ENCODE measurements at regions not wholly inside any gene's neighbourhood (a gene's known extent, or its start where the extent isn't known, plus 50 kb on each side); places are given as distances from the start of the nearest gene placed in this dataset.

DNA sequence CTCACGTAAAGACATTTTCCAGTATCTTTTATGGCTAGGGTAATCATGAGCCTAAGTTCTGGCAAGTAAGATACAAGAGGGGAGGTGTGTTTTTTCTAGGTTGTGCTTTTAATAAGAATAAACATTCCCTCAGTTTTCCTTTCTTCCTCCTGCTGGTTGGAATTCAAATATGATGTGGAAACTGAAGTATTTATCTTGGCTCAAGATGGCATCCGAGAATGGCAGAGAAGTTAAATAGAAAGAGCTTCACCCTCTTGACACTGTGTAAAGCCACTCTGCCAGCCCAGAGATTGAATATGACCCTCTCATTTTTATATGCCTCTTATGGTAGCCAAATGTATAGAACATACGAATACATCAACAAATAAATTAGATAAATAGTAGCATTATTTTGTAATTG lies 438.4 kb downstream of the ISL1 start:
- Histone ChIP-seq H3K4me1 (ENCODE audit: control insufficient read depth, extremely low read depth, insufficient read depth, low read length) (no peaks in the 10 kb centered on the region), H3K4me3 (replicated peaks in 1 of 4; ENCODE audit: control extremely low read depth in 1 of 4, insufficient read depth in 1 of 4, low read depth in 3 of 4, low read length in 4 of 4) (no peak overlapping the region), H2AFZ (ENCODE audit: low read length) (no peak overlapping the region), H3K9ac (ENCODE audit: insufficient read depth, low read length) (no peak overlapping the region), H3K36me3 (ENCODE audit: control insufficient read depth, insufficient read depth, low read length) (no peaks in the 10 kb centered on the region), H3K27ac (ENCODE audit: insufficient read depth, low read length) (no peak overlapping the region), H3K9me3 (ENCODE audit: control insufficient read depth, insufficient read depth, low read depth, low read length) (no peaks in the 10 kb centered on the region), H3K4me2 (ENCODE audit: extremely low read depth, insufficient read depth, low read length) (no peak overlapping the region), H3K79me2 (ENCODE audit: control insufficient read depth, insufficient read depth, low read length) (no peaks in the 10 kb centered on the region), H3K27me3 (ENCODE audit: control insufficient read depth, insufficient read depth, low read length) (no peaks in the 10 kb centered on the region), H4K20me1 (ENCODE audit: control insufficient read depth, extremely low read depth, insufficient read depth, low read length) (no peaks in the 10 kb centered on the region)
- TF ChIP-seq EZH2 (IDR thresholded peaks at IDR 0.05; ENCODE audit: low read length, missing control alignments): no peak
- TF ChIP-seq, protein P1, sequence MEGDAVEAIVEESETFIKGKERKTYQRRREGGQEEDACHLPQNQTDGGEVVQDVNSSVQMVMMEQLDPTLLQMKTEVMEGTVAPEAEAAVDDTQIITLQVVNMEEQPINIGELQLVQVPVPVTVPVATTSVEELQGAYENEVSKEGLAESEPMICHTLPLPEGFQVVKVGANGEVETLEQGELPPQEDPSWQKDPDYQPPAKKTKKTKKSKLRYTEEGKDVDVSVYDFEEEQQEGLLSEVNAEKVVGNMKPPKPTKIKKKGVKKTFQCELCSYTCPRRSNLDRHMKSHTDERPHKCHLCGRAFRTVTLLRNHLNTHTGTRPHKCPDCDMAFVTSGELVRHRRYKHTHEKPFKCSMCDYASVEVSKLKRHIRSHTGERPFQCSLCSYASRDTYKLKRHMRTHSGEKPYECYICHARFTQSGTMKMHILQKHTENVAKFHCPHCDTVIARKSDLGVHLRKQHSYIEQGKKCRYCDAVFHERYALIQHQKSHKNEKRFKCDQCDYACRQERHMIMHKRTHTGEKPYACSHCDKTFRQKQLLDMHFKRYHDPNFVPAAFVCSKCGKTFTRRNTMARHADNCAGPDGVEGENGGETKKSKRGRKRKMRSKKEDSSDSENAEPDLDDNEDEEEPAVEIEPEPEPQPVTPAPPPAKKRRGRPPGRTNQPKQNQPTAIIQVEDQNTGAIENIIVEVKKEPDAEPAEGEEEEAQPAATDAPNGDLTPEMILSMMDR (conservative IDR thresholded peaks at IDR 0.05 in 1 of 2, IDR thresholded peaks at IDR 0.05 in 1 of 2; ENCODE audit: low read depth in 1 of 2, low read length in 2 of 2): no peak
- DNase-seq (ENCODE audit: low read depth in 2 of 2): no peak

DNA sequence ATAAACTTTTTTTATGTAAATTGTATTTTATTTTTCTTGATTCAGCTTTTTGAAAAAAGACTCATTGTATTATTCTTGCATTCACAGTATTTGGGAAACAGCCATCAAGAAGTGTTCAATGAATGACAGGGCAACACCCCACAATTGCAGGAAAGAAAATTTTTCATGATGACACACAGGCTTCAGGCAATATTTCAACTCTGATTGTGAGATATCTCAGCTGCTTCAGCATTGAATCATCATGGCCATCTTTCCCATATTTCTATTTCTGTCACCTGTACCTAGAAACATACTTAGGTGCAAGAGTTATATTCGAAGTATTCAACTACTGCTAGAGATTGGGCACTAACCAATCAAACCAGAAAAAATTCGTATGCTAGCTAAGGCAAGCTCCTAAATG lies 446.0 kb downstream of the ISL1 start:
- Histone ChIP-seq H3K9ac (ENCODE audit: insufficient read depth, low read length) (no peak overlapping the region), H4K20me1 (ENCODE audit: control insufficient read depth, extremely low read depth, insufficient read depth, low read length) (no peaks in the 10 kb centered on the region), H3K9me3 (ENCODE audit: control insufficient read depth, insufficient read depth, low read depth, low read length) (no peaks in the 10 kb centered on the region), H3K4me1 (ENCODE audit: control insufficient read depth, extremely low read depth, insufficient read depth, low read length) (no peaks in the 10 kb centered on the region), H3K36me3 (ENCODE audit: control insufficient read depth, insufficient read depth, low read length) (no peaks in the 10 kb centered on the region), H3K27me3 (ENCODE audit: control insufficient read depth, insufficient read depth, low read length) (no peaks in the 10 kb centered on the region), H3K27ac (ENCODE audit: insufficient read depth, low read length) (no peak overlapping the region), H3K4me3 (replicated peaks in 1 of 4; ENCODE audit: control extremely low read depth in 1 of 4, insufficient read depth in 1 of 4, low read depth in 3 of 4, low read length in 4 of 4) (no peak overlapping the region), H2AFZ (ENCODE audit: low read length) (no peak overlapping the region), H3K4me2 (ENCODE audit: extremely low read depth, insufficient read depth, low read length) (no peak overlapping the region), H3K79me2 (ENCODE audit: control insufficient read depth, insufficient read depth, low read length) (no peaks in the 10 kb centered on the region)
- DNase-seq (ENCODE audit: low read depth in 2 of 2): peak in 1 of 2 donors; percentile 10
- TF ChIP-seq EZH2 (IDR thresholded peaks at IDR 0.05; ENCODE audit: low read length, missing control alignments): no peak
- TF ChIP-seq, protein P1 (conservative IDR thresholded peaks at IDR 0.05 in 1 of 2, IDR thresholded peaks at IDR 0.05 in 1 of 2; ENCODE audit: low read depth in 1 of 2, low read length in 2 of 2): no peak

DNA sequence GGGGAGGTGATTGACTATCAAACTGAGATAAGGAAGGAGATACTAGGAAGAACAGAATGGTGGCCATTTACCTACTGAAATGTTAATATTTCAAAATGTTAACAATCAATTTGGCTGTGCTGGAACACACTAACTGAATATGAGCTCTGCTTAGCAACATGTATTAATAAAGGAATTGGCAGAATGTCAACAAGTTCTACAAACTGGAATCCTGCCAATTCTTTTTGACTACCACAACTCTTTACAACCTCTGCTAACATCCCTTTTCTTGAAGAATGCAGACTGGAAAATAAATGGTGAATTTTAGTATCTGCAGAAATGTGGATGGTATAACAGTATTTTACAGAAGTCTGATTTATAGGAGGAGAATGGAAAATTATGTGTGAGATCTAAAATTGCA lies 446.4 kb downstream of the ISL1 start:
- Histone ChIP-seq H3K4me2 (ENCODE audit: extremely low read depth, insufficient read depth, low read length) (no peak overlapping the region), H3K79me2 (ENCODE audit: control insufficient read depth, insufficient read depth, low read length) (no peaks in the 10 kb centered on the region), H3K9ac (ENCODE audit: insufficient read depth, low read length) (no peak overlapping the region), H3K27me3 (ENCODE audit: control insufficient read depth, insufficient read depth, low read length) (no peaks in the 10 kb centered on the region), H4K20me1 (ENCODE audit: control insufficient read depth, extremely low read depth, insufficient read depth, low read length) (no peaks in the 10 kb centered on the region), H3K4me3 (replicated peaks in 1 of 4; ENCODE audit: control extremely low read depth in 1 of 4, insufficient read depth in 1 of 4, low read depth in 3 of 4, low read length in 4 of 4) (no peak overlapping the region), H3K36me3 (ENCODE audit: control insufficient read depth, insufficient read depth, low read length) (no peaks in the 10 kb centered on the region), H3K9me3 (ENCODE audit: control insufficient read depth, insufficient read depth, low read depth, low read length) (no peaks in the 10 kb centered on the region), H3K27ac (ENCODE audit: insufficient read depth, low read length) (no peak overlapping the region), H2AFZ (ENCODE audit: low read length) (no peak overlapping the region), H3K4me1 (ENCODE audit: control insufficient read depth, extremely low read depth, insufficient read depth, low read length) (no peaks in the 10 kb centered on the region)
- TF ChIP-seq, protein P1 (conservative IDR thresholded peaks at IDR 0.05 in 1 of 2, IDR thresholded peaks at IDR 0.05 in 1 of 2; ENCODE audit: low read depth in 1 of 2, low read length in 2 of 2): no peak
- TF ChIP-seq EZH2 (IDR thresholded peaks at IDR 0.05; ENCODE audit: low read length, missing control alignments): no peak
- no peak for DNase-seq (ENCODE audit: low read depth in 2 of 2)
